Glutamatergic neuron (in vitro differentiated cells): ENCODE measurements at regions not wholly inside any gene's neighbourhood (a gene's known extent, or its start where the extent isn't known, plus 50 kb on each side); places are given as distances from the start of the nearest gene placed in this dataset.

ENCODE experiments used
- DNase-seq: peaks from one replicate; pipeline ENCODE4 v3.0.0; 2022
- H3K27ac Mint-ChIP-seq: one replicate; pipeline ENCODE4 v1.8.0; 2020; ENCODE audit warnings: mild to moderate bottlenecking, mixed read lengths, inconsistent platforms; ENCODE audit not compliant: unreplicated experiment
- H3K27me3 Mint-ChIP-seq: one replicate; pipeline ENCODE4 v1.8.0; 2020; ENCODE audit warnings: mild to moderate bottlenecking, moderate library complexity, mixed read lengths, inconsistent platforms; ENCODE audit not compliant: unreplicated experiment
- H3K36me3 Mint-ChIP-seq: one replicate; pipeline ENCODE4 v1.8.0; 2020; ENCODE audit warnings: mild to moderate bottlenecking, mixed read lengths, inconsistent platforms; ENCODE audit not compliant: unreplicated experiment
- H3K4me1 Mint-ChIP-seq: one replicate; pipeline ENCODE4 v1.8.0; 2020; ENCODE audit warnings: mild to moderate bottlenecking, low read depth, mixed read lengths, inconsistent platforms; ENCODE audit not compliant: unreplicated experiment
- H3K4me3 Mint-ChIP-seq: one replicate; pipeline ENCODE4 v1.8.0; 2020; ENCODE audit warnings: mild to moderate bottlenecking, mixed read lengths, inconsistent platforms; ENCODE audit not compliant: unreplicated experiment
- H3K9me3 Mint-ChIP-seq: one replicate; pipeline ENCODE4 v1.8.0; 2020; ENCODE audit warnings: mild to moderate bottlenecking, moderate library complexity, mixed read lengths, inconsistent platforms; ENCODE audit not compliant: unreplicated experiment
- CTCF ChIP-seq: fragments of 200-600 bp; sonication (generic); IDR thresholded peaks from one replicate; pipeline ENCODE4 v1.5.0; 2021; ENCODE audit not compliant: partially characterized antibody, unreplicated experiment

GRCh38 chr10:111207500-111207899 is 130.7 kb downstream of the ADRA2A start:
- peaks cover 4% of the 10 kb centered on the region for H3K27me3 Mint-ChIP-seq
- TF ChIP-seq CTCF, result no peak
- DNase-seq, result no peak
- no peaks in the 10 kb centered on the region for H3K36me3 Mint-ChIP-seq
- H3K4me3 Mint-ChIP-seq, result no peak overlapping the region
- H3K4me1 Mint-ChIP-seq, result no peaks in the 10 kb centered on the region
- H3K9me3 Mint-ChIP-seq, result no peaks in the 10 kb centered on the region
- no peak overlapping the region for H3K27ac Mint-ChIP-seq

- Mint-ChIP-seq H3K36me3 (no peaks in the 10 kb centered on the region), H3K9me3 (no peaks in the 10 kb centered on the region), H3K27ac (no peak overlapping the region), H3K27me3 (peaks cover 4% of the 10 kb centered on the region), H3K4me3 (no peak overlapping the region), H3K4me1 (no peaks in the 10 kb centered on the region)
- no peak for DNase-seq
- TF ChIP-seq CTCF, result no peak
Measured at GRCh38 chr10:111208951-111209350, 132.1 kb downstream of the ADRA2A start.

GRCh38 chr10:111209692-111210091 is 132.9 kb downstream of the ADRA2A start:
- H3K4me3 Mint-ChIP-seq, result no peak overlapping the region
- no peaks in the 10 kb centered on the region for H3K36me3 Mint-ChIP-seq
- H3K4me1 Mint-ChIP-seq, result no peaks in the 10 kb centered on the region
- H3K9me3 Mint-ChIP-seq, result no peaks in the 10 kb centered on the region
- no peak for DNase-seq
- H3K27ac Mint-ChIP-seq, result no peak overlapping the region
- no peak for TF ChIP-seq CTCF
- H3K27me3 Mint-ChIP-seq, result peaks cover 4% of the 10 kb centered on the region

GRCh38 chr10:111211241-111211640 is 134.4 kb downstream of the ADRA2A start:
- H3K36me3 Mint-ChIP-seq, result peaks cover 5% of the 10 kb centered on the region
- DNase-seq, result no peak
- no peak overlapping the region for H3K27ac Mint-ChIP-seq
- no peaks in the 10 kb centered on the region for H3K9me3 Mint-ChIP-seq
- H3K4me1 Mint-ChIP-seq, result no peaks in the 10 kb centered on the region
- H3K27me3 Mint-ChIP-seq, result peaks cover 4% of the 10 kb centered on the region
- TF ChIP-seq CTCF, result no peak
- no peak overlapping the region for H3K4me3 Mint-ChIP-seq

- peaks cover 5% of the 10 kb centered on the region for H3K36me3 Mint-ChIP-seq
- no peak for DNase-seq
- no peaks in the 10 kb centered on the region for H3K9me3 Mint-ChIP-seq
- no peak overlapping the region for H3K4me3 Mint-ChIP-seq
- no peak for TF ChIP-seq CTCF
- peaks cover 4% of the 10 kb centered on the region for H3K27me3 Mint-ChIP-seq
- H3K4me1 Mint-ChIP-seq, result no peaks in the 10 kb centered on the region
- H3K27ac Mint-ChIP-seq, result no peak overlapping the region
Measured at GRCh38 chr10:111211706-111212105, 134.9 kb downstream of the ADRA2A start.
